GM18505 (cell line): ENCODE measurements at regions not wholly inside any gene's neighbourhood (a gene's known extent, or its start where the extent isn't known, plus 50 kb on each side); places are given as distances from the start of the nearest gene placed in this dataset.

Source experiments
- ATAC-seq: cut with Tn5 transposase; IDR thresholded peaks from one replicate; pipeline ENCODE4 v1.9.1; 2021; ENCODE audit not compliant: unreplicated experiment
- POLR2A ChIP-seq: IDR thresholded peaks from 4 replicates; pipeline ENCODE4 v1.6.1; 2011; ENCODE audit warnings: borderline replicate concordance; ENCODE audit not compliant: insufficient read depth, insufficient read length; ENCODE audit errors: extremely low read depth

DNA sequence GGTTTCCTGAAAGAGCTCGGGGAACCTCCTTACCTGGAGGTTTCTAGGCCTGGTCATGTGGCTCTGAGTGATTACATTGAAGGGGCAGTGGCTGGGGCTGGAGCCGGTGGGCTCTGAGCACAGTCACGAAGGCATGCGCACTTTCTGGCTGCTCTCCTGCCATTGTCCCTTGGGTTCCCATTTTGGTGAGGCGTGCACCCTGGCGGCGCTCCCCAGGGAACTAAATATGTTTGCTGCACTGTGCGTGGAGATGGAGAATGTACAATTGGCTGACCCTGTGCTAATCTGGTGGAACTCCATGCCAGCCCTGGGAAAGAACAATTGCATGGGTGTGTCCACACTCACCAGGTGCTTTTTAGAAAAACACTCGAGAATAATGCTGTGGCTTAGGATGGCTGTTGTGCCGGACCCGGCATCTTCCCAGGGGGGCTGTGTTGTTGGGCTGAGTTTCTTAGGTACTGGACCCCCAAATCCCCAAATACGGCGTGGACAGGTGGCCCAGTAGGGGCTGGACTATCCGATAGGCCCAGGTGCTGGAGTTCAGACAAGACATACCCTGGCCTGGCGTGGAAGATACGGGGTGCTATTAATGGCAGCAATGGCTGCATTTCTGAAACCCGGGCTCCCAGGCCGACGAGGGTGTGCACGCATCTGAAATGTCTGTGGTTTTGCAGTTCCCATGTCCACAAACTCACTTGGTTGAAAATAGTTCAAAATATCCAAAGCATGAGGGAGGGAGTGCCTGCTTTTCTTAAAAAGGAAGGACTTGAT lies 230.5 kb downstream of the SEC14L1 start:
- ATAC-seq = no peak

DNA sequence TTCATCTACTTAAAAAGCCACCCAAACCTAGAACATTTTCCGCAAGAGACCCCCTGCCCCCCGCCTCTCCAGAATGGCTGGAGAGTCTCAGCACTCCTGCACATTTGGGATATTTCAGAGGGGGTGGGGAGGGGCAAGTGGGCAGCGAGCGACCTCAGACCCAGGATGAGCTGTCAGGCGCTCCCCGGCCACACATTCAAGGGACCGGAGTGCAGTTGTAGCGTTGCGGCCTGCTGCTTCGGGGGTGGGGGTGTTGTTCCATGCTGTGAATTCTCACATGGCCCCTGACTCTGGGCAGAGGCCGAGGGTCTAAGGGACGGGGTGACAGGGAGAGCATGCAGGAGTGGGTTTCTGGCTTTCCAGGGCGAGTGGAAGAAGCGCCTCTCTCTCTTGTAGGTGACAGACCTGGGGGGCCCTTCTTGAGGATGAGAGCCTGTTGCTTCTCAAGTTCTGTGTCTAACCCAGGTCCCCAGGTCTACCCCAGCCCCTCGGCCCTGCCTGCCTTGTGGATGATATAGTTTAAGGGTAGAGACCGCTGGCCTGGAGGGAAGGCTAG lies 231.2 kb downstream of the SEC14L1 start:
- TF ChIP-seq POLR2A = no peak
- no peak for ATAC-seq

More for the DNA sequence above, 230.5 kb downstream of the SEC14L1 start:
- no peak for TF ChIP-seq POLR2A

DNA sequence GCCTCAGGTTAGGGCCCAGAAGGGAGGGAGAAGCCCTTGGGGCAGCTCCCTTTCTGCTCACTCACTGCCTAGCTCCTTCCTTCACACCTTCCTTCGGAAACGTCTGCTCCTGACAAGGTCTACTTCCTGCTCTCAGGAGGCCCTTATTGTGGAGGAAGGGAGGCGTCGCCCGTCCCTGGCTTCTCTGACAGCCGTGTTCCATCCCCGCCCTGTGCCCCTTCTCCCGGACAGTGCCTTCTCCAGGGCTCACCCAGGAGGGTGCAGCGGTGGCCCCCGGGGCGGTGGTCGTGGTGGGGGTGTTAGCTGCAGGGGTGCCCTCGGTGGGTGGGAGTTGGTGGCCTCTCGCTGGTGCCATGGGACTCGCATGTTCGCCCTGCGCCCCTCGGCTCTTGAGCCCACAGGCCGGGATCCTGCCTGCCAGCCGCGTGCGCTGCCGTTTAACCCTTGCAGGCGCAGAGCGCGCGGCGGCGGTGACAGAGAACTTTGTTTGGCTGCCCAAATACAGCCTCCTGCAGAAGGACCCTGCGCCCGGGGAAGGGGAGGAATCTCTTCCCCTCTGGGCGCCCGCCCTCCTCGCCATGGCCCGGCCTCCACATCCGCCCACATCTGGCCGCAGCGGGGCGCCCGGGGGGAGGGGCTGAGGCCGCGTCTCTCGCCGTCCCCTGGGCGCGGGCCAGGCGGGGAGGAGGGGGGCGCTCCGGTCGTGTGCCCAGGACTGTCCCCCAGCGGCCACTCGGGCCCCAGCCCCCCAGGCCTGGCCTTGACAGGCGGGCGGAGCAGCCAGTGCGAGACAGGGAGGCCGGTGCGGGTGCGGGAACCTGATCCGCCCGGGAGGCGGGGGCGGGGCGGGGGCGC lies 231.9 kb downstream of the SEC14L1 start:
- ATAC-seq = peak; percentile 58
- TF ChIP-seq POLR2A = no peak

DNA sequence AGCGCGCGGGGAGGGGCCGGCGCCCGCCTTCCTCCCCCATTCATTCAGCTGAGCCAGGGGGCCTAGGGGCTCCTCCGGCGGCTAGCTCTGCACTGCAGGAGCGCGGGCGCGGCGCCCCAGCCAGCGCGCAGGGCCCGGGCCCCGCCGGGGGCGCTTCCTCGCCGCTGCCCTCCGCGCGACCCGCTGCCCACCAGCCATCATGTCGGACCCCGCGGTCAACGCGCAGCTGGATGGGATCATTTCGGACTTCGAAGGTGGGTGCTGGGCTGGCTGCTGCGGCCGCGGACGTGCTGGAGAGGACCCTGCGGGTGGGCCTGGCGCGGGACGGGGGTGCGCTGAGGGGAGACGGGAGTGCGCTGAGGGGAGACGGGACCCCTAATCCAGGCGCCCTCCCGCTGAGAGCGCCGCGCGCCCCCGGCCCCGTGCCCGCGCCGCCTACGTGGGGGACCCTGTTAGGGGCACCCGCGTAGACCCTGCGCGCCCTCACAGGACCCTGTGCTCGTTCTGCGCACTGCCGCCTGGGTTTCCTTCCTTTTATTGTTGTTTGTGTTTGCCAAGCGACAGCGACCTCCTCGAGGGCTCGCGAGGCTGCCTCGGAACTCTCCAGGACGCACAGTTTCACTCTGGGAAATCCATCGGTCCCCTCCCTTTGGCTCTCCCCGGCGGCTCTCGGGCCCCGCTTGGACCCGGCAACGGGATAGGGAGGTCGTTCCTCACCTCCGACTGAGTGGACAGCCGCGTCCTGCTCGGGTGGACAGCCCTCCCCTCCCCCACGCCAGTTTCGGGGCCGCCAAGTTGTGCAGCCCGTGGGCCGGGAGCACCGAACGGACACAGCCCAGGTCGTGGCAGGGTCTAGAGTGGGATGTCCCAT lies 232.8 kb downstream of the SEC14L1 start:
- TF ChIP-seq POLR2A = no peak
- ATAC-seq = no peak

DNA sequence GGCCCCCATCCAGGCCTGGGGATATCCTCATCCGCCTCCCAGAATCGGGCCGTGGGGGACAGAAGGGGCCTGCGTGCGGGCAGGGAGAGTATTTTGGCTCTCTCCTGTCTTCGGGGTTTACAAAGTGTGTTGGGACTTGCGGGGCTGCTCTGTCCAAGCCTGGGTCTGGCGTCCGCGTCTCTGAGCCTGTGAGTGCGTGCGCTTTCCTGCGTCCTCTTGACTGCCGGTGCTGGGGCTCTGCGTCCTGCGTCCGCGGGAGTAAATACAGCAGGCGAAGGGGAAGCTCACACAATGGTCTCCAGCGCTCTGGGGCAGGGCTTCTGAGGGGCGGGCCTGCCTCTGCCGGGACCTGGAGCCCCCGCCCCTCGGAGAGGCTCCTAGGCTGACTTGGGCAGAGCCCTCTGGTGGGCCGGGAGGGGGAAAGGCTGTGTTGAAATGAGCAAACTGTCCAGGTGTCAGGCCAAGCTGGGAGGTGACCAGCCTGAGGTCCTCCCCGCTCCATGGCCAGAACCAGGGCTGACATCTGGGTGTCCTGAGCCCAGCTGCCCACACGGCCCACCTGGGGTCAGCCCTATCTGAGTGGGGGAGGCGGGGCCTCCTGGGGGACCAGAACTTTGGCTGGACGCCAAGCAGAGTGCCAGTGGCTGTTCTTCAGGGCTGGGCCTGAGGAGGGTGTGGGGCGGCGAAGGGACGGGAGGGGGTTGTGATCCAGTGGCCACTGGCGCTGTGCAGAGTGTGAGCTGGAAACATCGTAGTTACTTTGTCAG lies 233.6 kb downstream of the SEC14L1 start:
- ATAC-seq = no peak
- TF ChIP-seq POLR2A = no peak

DNA sequence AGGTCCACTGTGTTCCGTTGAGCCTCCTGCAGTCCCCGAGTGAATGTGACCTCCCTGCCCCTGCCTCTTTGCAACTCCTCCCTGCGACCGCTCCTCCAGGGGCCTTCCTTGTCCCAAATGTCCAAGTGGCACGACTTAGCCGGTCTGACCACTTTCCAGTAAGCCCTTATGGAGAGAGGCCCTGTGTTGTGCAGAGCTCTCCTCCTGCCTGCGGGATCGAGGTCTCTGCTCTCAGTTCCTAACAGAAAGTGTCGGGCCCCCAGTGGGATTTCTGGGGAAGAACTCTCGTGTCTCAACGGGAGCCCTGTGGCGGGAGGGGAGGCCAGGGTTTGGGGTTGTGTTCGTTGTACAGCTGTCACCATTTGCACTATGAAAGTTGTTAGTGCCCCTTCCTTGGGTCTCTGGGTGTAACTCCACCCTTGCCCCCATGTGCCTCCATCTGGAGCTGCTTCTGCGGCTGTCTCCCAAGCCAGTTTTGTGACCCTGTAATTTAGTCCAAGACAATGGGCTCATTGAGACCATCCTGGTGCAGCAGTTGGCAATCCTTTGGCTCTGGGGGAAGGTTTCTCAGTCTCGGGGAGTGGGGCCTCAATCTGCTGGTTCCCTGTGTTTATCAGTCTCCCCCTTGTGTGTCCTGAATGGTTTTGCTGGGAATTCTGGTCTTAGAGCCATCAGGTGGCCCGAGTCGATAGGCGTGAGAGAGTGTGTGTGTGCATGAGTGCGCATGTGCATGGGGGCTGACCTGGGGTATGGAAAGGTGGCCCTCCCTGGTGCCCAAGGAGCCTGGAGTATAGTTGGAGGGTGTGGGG lies 234.5 kb downstream of the SEC14L1 start:
- ATAC-seq = no peak
- TF ChIP-seq POLR2A = no peak

DNA sequence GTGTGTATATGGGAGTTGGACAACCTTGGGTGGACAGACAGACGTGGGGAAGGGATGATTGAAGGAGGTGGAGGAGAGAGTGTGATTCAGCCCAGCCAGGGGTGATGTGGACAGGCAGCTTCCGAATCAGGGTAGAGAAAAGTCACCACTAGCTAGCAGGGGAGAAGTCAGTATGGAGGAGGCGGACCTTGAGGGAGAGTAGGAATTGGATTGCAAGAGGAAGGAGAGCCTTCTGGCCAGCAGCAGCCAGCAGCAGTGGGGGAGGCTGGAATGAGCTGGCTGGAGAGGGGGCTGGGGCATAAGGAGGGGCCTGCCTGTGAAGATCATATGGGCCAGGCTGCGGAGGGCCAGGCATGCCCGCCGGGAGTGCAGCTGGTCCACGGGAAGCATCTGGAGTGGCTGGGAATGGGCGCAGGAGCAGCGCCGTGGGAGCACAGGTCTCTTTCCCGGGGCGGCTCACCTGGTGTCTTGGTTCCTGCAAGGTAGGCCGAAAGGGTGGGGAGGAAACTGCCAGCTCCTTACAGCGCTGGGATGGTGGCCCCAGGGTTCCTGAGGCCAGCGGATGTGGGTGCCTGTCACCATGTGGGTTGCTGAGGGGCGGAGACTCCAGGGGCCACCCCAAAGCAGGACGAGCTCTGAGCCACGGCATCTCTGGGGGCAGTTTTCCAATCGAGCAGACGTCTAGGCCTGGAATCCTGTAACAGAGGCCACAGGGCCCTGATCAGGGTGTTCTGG lies 235.3 kb downstream of the SEC14L1 start:
- TF ChIP-seq POLR2A = no peak
- ATAC-seq = no peak

DNA sequence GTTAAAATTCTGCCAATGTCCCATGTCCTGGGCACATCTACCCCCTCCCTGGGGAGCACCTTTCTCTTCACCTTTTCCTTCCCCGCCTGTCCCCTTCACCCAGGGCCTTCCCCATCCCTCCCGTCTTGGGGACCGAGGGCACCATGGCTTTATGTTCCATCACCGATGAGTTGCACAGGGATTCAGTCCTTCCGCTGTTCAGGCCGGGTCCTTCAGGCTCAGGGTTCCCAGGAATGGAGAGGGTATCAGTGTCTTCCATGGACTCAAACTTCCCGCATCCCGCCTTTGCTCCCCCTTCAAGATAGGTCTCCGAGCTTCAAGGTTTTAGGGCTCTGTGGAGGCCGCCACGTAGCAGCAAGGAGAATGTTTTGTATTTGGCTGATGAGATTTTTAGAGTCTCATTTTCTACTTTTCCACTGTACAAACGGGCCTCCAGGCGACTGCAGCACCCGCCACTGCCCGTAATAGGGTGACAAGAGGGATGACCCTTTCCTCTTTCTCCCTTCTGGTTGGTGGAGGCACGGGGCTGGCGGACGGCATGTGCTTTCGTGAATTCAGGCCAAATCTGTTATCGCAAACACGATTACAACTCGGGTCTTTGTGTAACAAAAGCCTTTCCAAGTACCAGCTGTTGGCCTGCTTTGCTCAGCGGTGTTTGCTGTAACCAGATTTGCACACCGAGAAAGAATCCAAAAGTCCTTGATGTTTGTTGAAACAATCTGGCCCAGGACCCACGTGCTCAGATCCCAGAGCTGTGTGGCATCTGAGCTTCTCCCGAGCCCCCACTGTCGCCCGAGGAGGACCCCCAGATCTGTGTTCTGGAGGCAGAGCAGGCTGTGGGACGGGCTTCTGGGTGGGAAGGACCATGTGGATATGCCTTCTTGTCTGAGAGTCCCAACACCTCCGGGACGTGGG lies 236.3 kb downstream of the SEC14L1 start:
- no peak for TF ChIP-seq POLR2A

DNA sequence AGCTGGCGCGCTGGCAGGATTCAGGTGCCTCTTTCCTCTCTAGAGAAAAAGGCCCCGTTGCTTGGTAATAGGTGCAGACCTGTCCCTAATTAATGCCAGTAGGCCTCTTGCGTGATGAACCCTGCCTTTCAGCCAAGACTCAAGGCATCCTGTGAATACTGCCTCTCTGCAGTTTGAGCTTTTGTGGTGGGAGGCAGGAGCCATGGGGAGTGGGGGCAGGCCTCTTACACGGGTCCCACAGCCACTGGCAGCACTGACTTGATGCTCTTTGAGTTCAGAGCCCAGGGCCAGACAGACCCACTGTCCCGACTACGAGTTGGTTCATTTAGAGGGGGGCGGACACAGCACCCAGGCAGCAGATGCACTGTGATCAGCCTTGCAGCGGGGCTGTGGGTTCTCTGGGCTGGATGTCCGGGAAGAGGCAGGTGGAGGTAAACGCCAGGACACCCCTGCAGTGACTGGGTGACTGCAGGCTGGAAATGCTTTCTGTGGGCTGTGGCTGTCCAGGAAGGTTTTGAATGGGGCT lies 237.0 kb downstream of the SEC14L1 start:
- no peak for TF ChIP-seq POLR2A

More for the DNA sequence above, 236.3 kb downstream of the SEC14L1 start:
- no peak for ATAC-seq

More for the DNA sequence above, 237.0 kb downstream of the SEC14L1 start:
- ATAC-seq = no peak
